HS-27A (cell line): ENCODE measurements at regions not wholly inside any gene's neighbourhood (a gene's known extent, or its start where the extent isn't known, plus 50 kb on each side); places are given as distances from the start of the nearest gene placed in this dataset.
"Not testable (repeated sequence)": the region's sequence is repeated elsewhere in the genome, so short reads cannot be mapped to it uniquely, and the experiment has no call there.

Experiments used
- DNase-seq: peaks from one replicate; pipeline ENCODE4 v3.0.0-alpha.2; 2012; ENCODE audit warnings: low read depth, missing footprints

GRCh38 chr3:39558775-39559306 lies 91.4 kb downstream of the MOBP start:
- DNase-seq = no peak

- no peak for DNase-seq
Measured at GRCh38 chr3:39559543-39559942, 92.1 kb downstream of the MOBP start.

- DNase-seq = no peak
Measured at GRCh38 chr3:39568508-39568907, 101.0 kb downstream of the MOBP start.

- DNase-seq = no peak
Measured at GRCh38 chr3:39569095-39569494, 101.6 kb downstream of the MOBP start.

GRCh38 chr3:39573392-39573791 lies 105.9 kb downstream of the MOBP start:
- no peak for DNase-seq

GRCh38 chr3:39577541-39577940 lies 110.1 kb downstream of the MOBP start:
- DNase-seq = no peak

GRCh38 chr3:39586215-39586614 lies 118.7 kb downstream of the MOBP start:
- not testable (repeated sequence) for DNase-seq

GRCh38 chr3:39587113-39587512 lies 119.6 kb downstream of the MOBP start:
- no peak for DNase-seq

- no peak for DNase-seq
Measured at GRCh38 chr3:39590806-39591205, 123.3 kb downstream of the MOBP start.

GRCh38 chr3:39592311-39593050 lies 125.0 kb downstream of the MOBP start:
- no peak for DNase-seq

GRCh38 chr3:39593341-39593740 lies 125.9 kb downstream of the MOBP start:
- no peak for DNase-seq

GRCh38 chr3:39601241-39601640 lies 133.8 kb downstream of the MOBP start:
- no peak for DNase-seq

- DNase-seq = no peak
Measured at GRCh38 chr3:39605837-39606236, 138.4 kb downstream of the MOBP start.

- no peak for DNase-seq
Measured at GRCh38 chr3:39626198-39626597, 158.7 kb downstream of the MOBP start.

- DNase-seq = no peak
Measured at GRCh38 chr3:39631136-39631535, 163.7 kb downstream of the MOBP start.

- no peak for DNase-seq
Measured at GRCh38 chr3:39637807-39638206, 170.3 kb downstream of the MOBP start.

- DNase-seq = no peak
Measured at GRCh38 chr3:39638301-39638700, 170.8 kb downstream of the MOBP start.

- peak; percentile 86 for DNase-seq
Measured at GRCh38 chr3:39639344-39640236, 169.8 kb upstream of the MYRIP start.

GRCh38 chr3:39641274-39641673 lies 168.1 kb upstream of the MYRIP start:
- DNase-seq = no peak

GRCh38 chr3:39644176-39644575 lies 165.2 kb upstream of the MYRIP start:
- DNase-seq = no peak

- not testable (repeated sequence) for DNase-seq
Measured at GRCh38 chr3:39651256-39651655, 158.2 kb upstream of the MYRIP start.

GRCh38 chr3:39651993-39652739 lies 157.2 kb upstream of the MYRIP start:
- no peak for DNase-seq
